ENCODE measurements at regions not wholly inside any gene's neighbourhood (a gene's known extent, or its start where the extent isn't known, plus 50 kb on each side); places are given as distances from the start of the nearest gene placed in this dataset.

- ChIA-PET CTCF (no interaction called here), SMC1A (ENCODE audit: uncharacterized antibody, unreplicated experiment) (no interaction called here), RAD21 (ENCODE audit: unreplicated experiment) (no interaction called here), POLR2A (no interaction called here)
- Histone ChIP-seq H3K79me2 (ENCODE audit: control insufficient read depth, insufficient read depth, low read length) (no peaks in the 10 kb centered on the region), H3K4me2 (ENCODE audit: control insufficient read depth, insufficient read depth) (no peak overlapping the region), H3K36me3 (ENCODE audit: control insufficient read depth in 2 of 2, insufficient read depth in 2 of 2, low read length in 1 of 2) (no peaks in the 10 kb centered on the region), H3K9me3 (replicated peaks; ENCODE audit: control insufficient read depth, insufficient read depth, low read length) (no peaks in the 10 kb centered on the region; the same call in 2 of the 3 replicates), H2AFZ (ENCODE audit: control insufficient read depth, low read depth, low read length) (no peak overlapping the region), H3K9ac (ENCODE audit: control insufficient read depth, insufficient read depth, low read length) (no peak overlapping the region), H3K4me1 (ENCODE audit: control insufficient read depth, insufficient read depth, low read length) (no peaks in the 10 kb centered on the region), H4K20me1 (ENCODE audit: control insufficient read depth, insufficient read depth) (no peaks in the 10 kb centered on the region), H3K4me3 (no peak overlapping the region), H3K27me3 (replicated peaks in 1 of 2; ENCODE audit: control insufficient read depth in 2 of 2, insufficient read depth in 2 of 2, low read length in 1 of 2) (no peaks in the 10 kb centered on the region), H3K27ac (ENCODE audit: control insufficient read depth, insufficient read depth) (no peak overlapping the region)
- no peak for DNase-seq (ENCODE audit: low read depth, low spot score)
- no TSS peak for BruUV-seq (replicated peaks)
- no peak for TF ChIP-seq ZNF24 (IDR thresholded peaks at IDR 0.05)
- TF ChIP-seq E4F1 (IDR thresholded peaks at IDR 0.05; ENCODE audit: borderline replicate concordance, partially characterized antibody) = no peak
- TF ChIP-seq PML (IDR thresholded peaks at IDR 0.05; ENCODE audit: low read length) = no peak
- no peak for TF ChIP-seq RAD21 (IDR thresholded peaks at IDR 0.05; ENCODE audit: insufficient read depth, low read depth, low read length)
- no peak for TF ChIP-seq CREB1 (IDR thresholded peaks at IDR 0.05; ENCODE audit: low read depth)
- TF ChIP-seq USF1 (IDR thresholded peaks at IDR 0.05; ENCODE audit: borderline replicate concordance, extremely low read length, insufficient read depth, low read depth, low read length) = no peak
- TF ChIP-seq ZBED1 (IDR thresholded peaks at IDR 0.05; ENCODE audit: borderline replicate concordance) = no peak
- TF ChIP-seq POU2F2 (IDR thresholded peaks at IDR 0.05; ENCODE audit: borderline replicate concordance, low read depth, low read length) = no peak
- no peak for TF ChIP-seq HDAC6 (IDR thresholded peaks at IDR 0.05; ENCODE audit: unreplicated experiment)
- TF ChIP-seq RELA (IDR thresholded peaks at IDR 0.05; ENCODE audit: borderline replicate concordance, partially characterized antibody) = no peak
- TF ChIP-seq, protein P1, sequence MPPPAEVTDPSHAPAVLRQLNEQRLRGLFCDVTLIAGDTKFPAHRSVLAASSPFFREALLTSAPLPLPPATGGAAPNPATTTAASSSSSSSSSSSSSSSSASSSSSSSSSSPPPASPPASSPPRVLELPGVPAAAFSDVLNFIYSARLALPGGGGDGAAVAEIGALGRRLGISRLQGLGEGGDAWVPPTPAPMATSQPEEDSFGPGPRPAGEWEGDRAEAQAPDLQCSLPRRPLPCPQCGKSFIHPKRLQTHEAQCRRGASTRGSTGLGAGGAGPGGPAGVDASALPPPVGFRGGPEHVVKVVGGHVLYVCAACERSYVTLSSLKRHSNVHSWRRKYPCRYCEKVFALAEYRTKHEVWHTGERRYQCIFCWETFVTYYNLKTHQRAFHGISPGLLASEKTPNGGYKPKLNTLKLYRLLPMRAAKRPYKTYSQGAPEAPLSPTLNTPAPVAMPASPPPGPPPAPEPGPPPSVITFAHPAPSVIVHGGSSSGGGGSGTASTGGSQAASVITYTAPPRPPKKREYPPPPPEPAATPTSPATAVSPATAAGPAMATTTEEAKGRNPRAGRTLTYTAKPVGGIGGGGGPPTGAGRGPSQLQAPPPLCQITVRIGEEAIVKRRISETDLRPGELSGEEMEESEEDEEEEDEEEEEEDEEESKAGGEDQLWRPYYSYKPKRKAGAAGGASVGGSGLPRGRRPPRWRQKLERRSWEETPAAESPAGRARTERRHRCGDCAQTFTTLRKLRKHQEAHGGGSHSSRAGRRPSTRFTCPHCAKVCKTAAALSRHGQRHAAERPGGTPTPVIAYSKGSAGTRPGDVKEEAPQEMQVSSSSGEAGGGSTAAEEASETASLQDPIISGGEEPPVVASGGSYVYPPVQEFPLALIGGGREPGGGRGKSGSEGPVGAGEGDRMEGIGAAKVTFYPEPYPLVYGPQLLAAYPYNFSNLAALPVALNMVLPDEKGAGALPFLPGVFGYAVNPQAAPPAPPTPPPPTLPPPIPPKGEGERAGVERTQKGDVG (CRISPR knock-in tag; IDR thresholded peaks at IDR 0.05) = no peak
- no peak for TF ChIP-seq ETV6 (conservative IDR thresholded peaks at IDR 0.05 in 1 of 2, IDR thresholded peaks at IDR 0.05 in 1 of 2; ENCODE audit: borderline replicate concordance in 1 of 2, low read depth in 1 of 2)
- TF ChIP-seq MTA3 (IDR thresholded peaks at IDR 0.05; ENCODE audit: borderline replicate concordance, low read length) = no peak
- no peak for TF ChIP-seq RCOR1 (conservative IDR thresholded peaks at IDR 0.05; ENCODE audit: low read depth, low read length)
- no peak for TF ChIP-seq FOXK2 (IDR thresholded peaks at IDR 0.05)
- no peak for TF ChIP-seq CEBPB (IDR thresholded peaks at IDR 0.05; ENCODE audit: borderline replicate concordance in 1 of 2, low read depth in 2 of 2, low read length in 2 of 2)
- TF ChIP-seq NR2C2 (IDR thresholded peaks at IDR 0.05; ENCODE audit: borderline replicate concordance, control insufficient read depth, insufficient read length, low read depth) = no peak
- no peak for TF ChIP-seq SUZ12 (IDR thresholded peaks at IDR 0.05; ENCODE audit: unreplicated experiment)
- no peak for FAIRE-seq
- no peak for ATAC-seq
- WGBS (ENCODE audit: insufficient coverage, insufficient replicate concordance, low lambda C conversion rate, missing lambda C conversion rate) = 1% methylated on average over 4 of the region's 4 CpGs
- in situ Hi-C loops (cut with MboI) (no loop called here), intact Hi-C loops (cut with micrococcal nuclease; ENCODE audit: unreplicated experiment) (no loop called here)
These were observed 650.5 kb upstream of the DEFB115 start for GRCh38 chr20:30606990-30607389.
